ENCODE measurements at regions not wholly inside any gene's neighbourhood (a gene's known extent, or its start where the extent isn't known, plus 50 kb on each side); places are given as distances from the start of the nearest gene placed in this dataset.

- H3K4me1 Mint-ChIP-seq (ENCODE audit: low read depth) = peaks cover 9% of the 10 kb centered on the region
- ChIA-PET POLR2A (no interaction called here), CTCF (no interaction called here)
- H3K4me3 Mint-ChIP-seq = no peak overlapping the region
- DNase-seq = no peak
- H3K36me3 Mint-ChIP-seq (ENCODE audit: low read depth) = no peaks in the 10 kb centered on the region
- H3K27me3 Mint-ChIP-seq (ENCODE audit: low read depth) = peaks cover 22% of the 10 kb centered on the region
- H3K9me3 Mint-ChIP-seq (ENCODE audit: insufficient read depth) = no peaks in the 10 kb centered on the region
- no peak overlapping the region for H3K27ac Mint-ChIP-seq
- no peak for ATAC-seq
These were observed 71.8 kb downstream of the HHEX start for GRCh38 chr10:92761571-92761970.

- H3K27ac Mint-ChIP-seq = no peak overlapping the region
- no peak for DNase-seq
- no peaks in the 10 kb centered on the region for H3K4me1 Mint-ChIP-seq (ENCODE audit: low read depth)
- H3K9me3 Mint-ChIP-seq (ENCODE audit: insufficient read depth) = peaks cover 7% of the 10 kb centered on the region
- H3K4me3 Mint-ChIP-seq = no peak overlapping the region
- POLR2A ChIA-PET = no interaction called here
- peaks cover 28% of the 10 kb centered on the region for H3K27me3 Mint-ChIP-seq (ENCODE audit: low read depth)
- CTCF ChIA-PET = no interaction called here
- H3K36me3 Mint-ChIP-seq (ENCODE audit: low read depth) = no peaks in the 10 kb centered on the region
- no peak for ATAC-seq
These were observed 73.9 kb downstream of the HHEX start for GRCh38 chr10:92763634-92764155.

DNA sequence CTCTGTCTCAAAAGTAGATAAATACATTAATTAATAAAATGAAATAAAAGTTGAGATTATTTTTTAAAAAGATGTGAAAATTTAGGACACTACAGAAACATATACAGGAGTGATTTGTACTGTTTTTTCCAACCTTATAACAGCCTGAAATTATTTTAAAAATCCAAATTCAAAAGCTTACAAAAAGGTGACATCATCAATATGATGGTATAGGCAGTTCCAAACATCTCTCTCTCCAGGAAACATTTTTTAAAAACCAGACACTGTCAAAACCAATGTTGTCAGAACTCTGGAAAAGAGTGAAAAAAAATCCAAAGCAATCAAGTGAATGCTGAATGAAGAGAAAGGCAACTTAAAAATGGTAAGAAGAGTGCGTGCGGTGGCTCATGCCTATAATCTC, 76.7 kb downstream of the HHEX start:
- Mint-ChIP-seq H3K4me3 (no peak overlapping the region), H3K9me3 (ENCODE audit: insufficient read depth) (peaks cover 7% of the 10 kb centered on the region), H3K27me3 (ENCODE audit: low read depth) (peaks cover 27% of the 10 kb centered on the region), H3K36me3 (ENCODE audit: low read depth) (no peaks in the 10 kb centered on the region), H3K27ac (no peak overlapping the region), H3K4me1 (ENCODE audit: low read depth) (no peaks in the 10 kb centered on the region)
- ATAC-seq (no peak), DNase-seq (no peak)
- POLR2A ChIA-PET = no interaction called here
- CTCF ChIA-PET = no interaction called here

GRCh38 chr10:92768104-92768503, 78.3 kb downstream of the HHEX start:
- DNase-seq = no peak
- Mint-ChIP-seq H3K9me3 (ENCODE audit: insufficient read depth) (peaks cover 7% of the 10 kb centered on the region), H3K36me3 (ENCODE audit: low read depth) (no peaks in the 10 kb centered on the region), H3K4me1 (ENCODE audit: low read depth) (no peaks in the 10 kb centered on the region), H3K27me3 (ENCODE audit: low read depth) (peaks cover 25% of the 10 kb centered on the region), H3K27ac (no peak overlapping the region), H3K4me3 (no peak overlapping the region)
- POLR2A ChIA-PET = no interaction called here
- CTCF ChIA-PET = no interaction called here
- ATAC-seq = no peak

- DNase-seq (no peak), ATAC-seq (no peak)
- POLR2A ChIA-PET = no interaction called here
- H3K4me3 Mint-ChIP-seq = no peak overlapping the region
- H3K36me3 Mint-ChIP-seq (ENCODE audit: low read depth) = no peaks in the 10 kb centered on the region
- CTCF ChIA-PET = no interaction called here
- peaks cover 37% of the 10 kb centered on the region for H3K27me3 Mint-ChIP-seq (ENCODE audit: low read depth)
- H3K27ac Mint-ChIP-seq = no peak overlapping the region
- H3K9me3 Mint-ChIP-seq (ENCODE audit: insufficient read depth) = no peaks in the 10 kb centered on the region
- H3K4me1 Mint-ChIP-seq (ENCODE audit: low read depth) = no peaks in the 10 kb centered on the region
These were observed 74.5 kb upstream of the EXOC6 start for GRCh38 chr10:92773776-92774175.

DNA sequence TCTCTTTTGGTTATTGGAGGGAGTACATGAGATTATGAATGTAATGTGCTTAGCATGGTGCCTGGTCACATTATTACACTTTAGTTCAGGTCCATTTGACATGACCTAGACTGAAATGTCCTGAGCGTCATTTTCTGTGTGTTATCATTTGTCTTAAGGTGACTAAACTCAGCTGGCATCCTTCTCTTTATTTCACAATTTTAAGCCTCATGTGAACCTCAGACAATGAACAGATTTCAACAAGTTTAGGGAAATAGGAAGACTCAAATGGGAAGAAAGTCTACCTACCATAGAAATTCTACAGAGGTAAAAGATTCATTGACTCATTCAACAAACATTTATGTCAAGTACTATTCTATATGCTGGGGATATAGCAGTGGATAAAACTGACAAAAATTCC, 70.2 kb upstream of the EXOC6 start:
- Mint-ChIP-seq H3K4me3 (no peak overlapping the region), H3K9me3 (ENCODE audit: insufficient read depth) (no peaks in the 10 kb centered on the region), H3K4me1 (ENCODE audit: low read depth) (no peaks in the 10 kb centered on the region), H3K36me3 (ENCODE audit: low read depth) (no peaks in the 10 kb centered on the region), H3K27me3 (ENCODE audit: low read depth) (peaks cover 28% of the 10 kb centered on the region), H3K27ac (no peak overlapping the region)
- ChIA-PET POLR2A (no interaction called here), CTCF (no interaction called here)
- ATAC-seq (no peak), DNase-seq (no peak)

- ATAC-seq = no peak
- DNase-seq = no peak
- Mint-ChIP-seq H3K4me3 (no peak overlapping the region), H3K36me3 (ENCODE audit: low read depth) (no peaks in the 10 kb centered on the region), H3K27me3 (ENCODE audit: low read depth) (peaks cover 16% of the 10 kb centered on the region), H3K27ac (no peak overlapping the region), H3K4me1 (ENCODE audit: low read depth) (no peaks in the 10 kb centered on the region), H3K9me3 (ENCODE audit: insufficient read depth) (no peaks in the 10 kb centered on the region)
- ChIA-PET CTCF (no interaction called here), POLR2A (no interaction called here)
These were observed 63.2 kb upstream of the EXOC6 start for GRCh38 chr10:92785118-92785517.

- Mint-ChIP-seq H3K27me3 (ENCODE audit: low read depth) (peaks cover 17% of the 10 kb centered on the region), H3K4me1 (ENCODE audit: low read depth) (peaks cover 5% of the 10 kb centered on the region), H3K36me3 (ENCODE audit: low read depth) (no peaks in the 10 kb centered on the region), H3K4me3 (no peak overlapping the region), H3K9me3 (ENCODE audit: insufficient read depth) (no peaks in the 10 kb centered on the region), H3K27ac (no peak overlapping the region)
- ATAC-seq = no peak
- CTCF ChIA-PET = no interaction called here
- POLR2A ChIA-PET = interaction anchor here (1.1 kb wide), 1 partner anchor 16 kb away, joined by 3 read pairs; no protein-coding TSS in a partner anchor
- no peak for DNase-seq
These were observed 60.7 kb upstream of the EXOC6 start for GRCh38 chr10:92787557-92788152.

DNA sequence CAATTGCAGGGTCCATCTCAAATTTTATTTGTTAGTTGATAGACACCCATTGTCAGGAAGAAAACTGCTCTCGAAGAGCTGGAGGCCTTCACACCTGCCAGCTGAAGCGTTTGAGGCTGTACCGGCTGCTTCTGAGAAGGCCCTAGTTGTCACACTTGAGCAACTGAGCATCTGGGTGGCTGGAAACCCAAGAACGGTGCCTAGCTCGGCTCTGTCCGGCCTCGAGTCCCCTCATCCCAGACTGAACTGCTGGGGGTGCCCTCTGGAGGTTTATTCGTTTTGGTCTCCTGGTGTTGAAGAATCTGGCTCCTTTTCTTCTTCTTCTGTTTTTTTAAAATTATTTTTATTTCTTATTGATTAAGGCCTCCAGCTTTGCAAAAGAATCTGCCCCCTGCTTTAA, 59.3 kb upstream of the EXOC6 start:
- CTCF ChIA-PET = no interaction called here
- no peak overlapping the region for H3K4me3 Mint-ChIP-seq
- H3K9me3 Mint-ChIP-seq (ENCODE audit: insufficient read depth) = no peaks in the 10 kb centered on the region
- H3K27me3 Mint-ChIP-seq (ENCODE audit: low read depth) = peaks cover 17% of the 10 kb centered on the region
- POLR2A ChIA-PET = no interaction called here
- DNase-seq (no peak), ATAC-seq (no peak)
- peaks cover 5% of the 10 kb centered on the region for H3K4me1 Mint-ChIP-seq (ENCODE audit: low read depth)
- H3K36me3 Mint-ChIP-seq (ENCODE audit: low read depth) = no peaks in the 10 kb centered on the region
- no peak overlapping the region for H3K27ac Mint-ChIP-seq

DNA sequence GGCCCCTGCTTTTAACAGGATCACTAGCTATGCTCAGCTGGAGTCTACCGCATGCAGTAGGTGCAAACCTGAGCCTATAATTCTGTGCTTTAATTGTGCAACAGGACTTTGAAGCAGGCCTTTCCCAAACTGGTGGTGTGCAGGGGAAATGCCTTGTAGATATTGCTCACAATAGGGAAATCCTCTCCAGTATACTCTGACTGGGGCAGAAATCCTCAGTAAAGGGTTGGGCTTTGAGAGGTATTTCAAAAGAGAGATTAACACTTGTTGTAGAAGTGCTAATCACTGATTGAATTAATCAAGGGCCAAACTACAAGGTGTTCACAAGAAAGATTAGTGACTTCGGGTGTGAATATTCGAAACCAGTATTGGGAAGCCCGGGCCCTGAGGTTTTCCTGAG, 58.5 kb upstream of the EXOC6 start:
- POLR2A ChIA-PET = no interaction called here
- no peak overlapping the region for H3K4me3 Mint-ChIP-seq
- DNase-seq = no peak
- peaks cover 13% of the 10 kb centered on the region for H3K27me3 Mint-ChIP-seq (ENCODE audit: low read depth)
- no peak overlapping the region for H3K27ac Mint-ChIP-seq
- peaks cover 5% of the 10 kb centered on the region for H3K4me1 Mint-ChIP-seq (ENCODE audit: low read depth)
- ATAC-seq = no peak
- CTCF ChIA-PET = no interaction called here
- no peaks in the 10 kb centered on the region for H3K36me3 Mint-ChIP-seq (ENCODE audit: low read depth)
- H3K9me3 Mint-ChIP-seq (ENCODE audit: insufficient read depth) = no peaks in the 10 kb centered on the region

DNA sequence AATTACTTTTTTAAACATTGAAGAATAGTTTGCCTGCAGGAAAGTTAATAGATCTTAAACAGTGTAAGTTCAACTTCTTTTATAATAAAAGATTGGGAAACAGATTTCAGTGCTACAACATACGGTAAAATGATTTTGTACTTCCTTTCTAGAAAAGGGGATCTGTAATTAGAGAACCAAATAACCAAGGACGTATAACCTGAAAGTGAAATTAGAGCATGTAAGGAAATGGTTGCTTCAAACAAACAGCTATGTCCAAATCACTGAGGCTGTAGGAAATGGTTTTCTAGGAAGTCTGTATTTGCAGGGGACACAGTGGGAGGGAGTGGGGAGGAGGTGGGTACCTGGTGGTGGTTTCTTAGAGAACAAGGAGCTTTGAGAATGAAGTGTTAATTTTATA, 57.9 kb upstream of the EXOC6 start:
- POLR2A ChIA-PET = no interaction called here
- Mint-ChIP-seq H3K27me3 (ENCODE audit: low read depth) (peaks cover 15% of the 10 kb centered on the region), H3K27ac (no peak overlapping the region)

GRCh38 chr10:92792661-92793060, 55.7 kb upstream of the EXOC6 start:
- Mint-ChIP-seq H3K27me3 (ENCODE audit: low read depth) (peaks cover 28% of the 10 kb centered on the region), H3K4me3 (no peak overlapping the region), H3K4me1 (ENCODE audit: low read depth) (peaks cover 5% of the 10 kb centered on the region), H3K9me3 (ENCODE audit: insufficient read depth) (no peaks in the 10 kb centered on the region), H3K36me3 (ENCODE audit: low read depth) (no peaks in the 10 kb centered on the region), H3K27ac (no peak overlapping the region)
- POLR2A ChIA-PET = no interaction called here
- ATAC-seq = no peak
- no peak for DNase-seq
- CTCF ChIA-PET = no interaction called here

More for the DNA sequence above, 57.9 kb upstream of the EXOC6 start:
- CTCF ChIA-PET = no interaction called here
- H3K4me3 Mint-ChIP-seq = no peak overlapping the region
- peaks cover 5% of the 10 kb centered on the region for H3K4me1 Mint-ChIP-seq (ENCODE audit: low read depth)
- ATAC-seq (no peak), DNase-seq (no peak)
- no peaks in the 10 kb centered on the region for H3K9me3 Mint-ChIP-seq (ENCODE audit: insufficient read depth)
- no peaks in the 10 kb centered on the region for H3K36me3 Mint-ChIP-seq (ENCODE audit: low read depth)

Data from activated CD8-positive, alpha-beta T cell treated with anti-CD3 and anti-CD28 coated beads, Interleukin-2, amount 10 ng/mL, durations not matched to agents 7 days and 5 days (primary cell).